ENCODE measurements at regions not wholly inside any gene's neighbourhood (a gene's known extent, or its start where the extent isn't known, plus 50 kb on each side); places are given as distances from the start of the nearest gene placed in this dataset.
A peak's percentile ranks its signal among the peaks of the same experiment; 100 is the strongest.

DNA sequence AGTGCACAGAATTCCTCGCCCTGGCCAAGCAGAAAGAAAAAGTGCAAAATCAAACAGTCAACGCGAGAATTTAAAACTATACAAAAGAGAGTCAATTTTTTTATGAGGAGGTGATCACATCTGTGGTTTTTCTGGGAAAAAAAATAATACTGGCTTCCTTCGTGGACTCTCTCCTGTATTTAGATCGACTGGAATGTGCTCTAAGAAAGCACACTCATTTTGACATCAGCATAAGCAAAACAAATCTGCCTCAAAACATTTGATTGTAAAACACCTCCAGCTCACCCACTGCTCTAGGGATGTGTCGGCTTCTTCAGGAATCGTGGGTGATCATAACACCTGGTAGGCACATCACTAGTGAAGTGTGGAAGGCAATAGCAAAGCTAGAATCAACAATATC, 417.4 kb upstream of the FAT1 start:
- WGBS: 81% methylated on average over 7 of the region's 7 CpGs
- no peaks in the 10 kb centered on the region for H3K4me1 ChIP-seq (ENCODE audit: control insufficient read depth, insufficient read depth, low read length)
- DNase-seq: no peak
- intact Hi-C loops (cut with DNase I): no loop called here
- H3K4me3 ChIP-seq (ENCODE audit: low read length): no peak overlapping the region
- no peak overlapping the region for H3K27ac ChIP-seq (ENCODE audit: low read length)
- ATAC-seq: no peak
- H3K27me3 ChIP-seq (ENCODE audit: control insufficient read depth, insufficient read depth): no peaks in the 10 kb centered on the region
- no peaks in the 10 kb centered on the region for H3K9me3 ChIP-seq (ENCODE audit: control insufficient read depth, low read length)

DNA sequence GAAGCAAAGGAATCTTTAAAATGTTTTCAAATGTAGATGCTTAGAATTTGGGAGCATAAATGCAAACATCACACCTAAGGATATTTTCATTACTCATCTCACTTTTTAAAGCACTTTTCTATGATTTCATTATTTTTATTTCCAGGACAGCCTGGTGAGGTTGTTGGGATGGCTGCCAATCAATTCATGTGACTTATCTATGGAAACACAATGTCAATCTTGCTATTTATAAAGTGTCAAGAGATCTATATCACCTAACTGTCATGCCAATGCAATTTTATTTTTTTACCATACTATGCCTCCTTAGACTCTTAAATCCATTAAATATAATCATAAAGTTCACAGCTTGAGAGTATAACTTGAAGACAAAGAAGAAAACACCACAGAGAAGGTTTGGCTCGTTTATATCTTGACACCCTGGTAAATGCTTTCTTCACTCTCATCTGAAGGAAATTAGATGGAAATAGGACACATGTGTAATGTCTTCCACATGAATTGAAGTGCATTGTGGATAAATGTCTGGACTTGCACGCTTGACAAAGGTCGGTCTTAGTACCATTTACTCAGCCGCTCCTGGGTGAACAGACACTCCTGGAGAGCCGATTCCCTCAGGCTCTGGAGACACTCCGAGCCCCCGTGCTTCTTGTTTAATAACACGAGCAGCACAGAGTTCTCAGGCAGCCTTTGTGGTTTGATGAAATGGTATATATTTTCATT, 425.7 kb upstream of the FAT1 start:
- DNase-seq (no peak), ATAC-seq (no peak)
- WGBS: 68% methylated on average over 8 of the region's 8 CpGs
- Histone ChIP-seq H3K9me3 (ENCODE audit: control insufficient read depth, low read length) (peaks cover 2% of the 10 kb centered on the region), H3K27ac (ENCODE audit: low read length) (no peak overlapping the region), H3K4me1 (ENCODE audit: control insufficient read depth, insufficient read depth, low read length) (no peaks in the 10 kb centered on the region), H3K4me3 (ENCODE audit: low read length) (no peak overlapping the region), H3K27me3 (ENCODE audit: control insufficient read depth, insufficient read depth) (no peaks in the 10 kb centered on the region)
- intact Hi-C loops (cut with DNase I): no loop called here

DNA sequence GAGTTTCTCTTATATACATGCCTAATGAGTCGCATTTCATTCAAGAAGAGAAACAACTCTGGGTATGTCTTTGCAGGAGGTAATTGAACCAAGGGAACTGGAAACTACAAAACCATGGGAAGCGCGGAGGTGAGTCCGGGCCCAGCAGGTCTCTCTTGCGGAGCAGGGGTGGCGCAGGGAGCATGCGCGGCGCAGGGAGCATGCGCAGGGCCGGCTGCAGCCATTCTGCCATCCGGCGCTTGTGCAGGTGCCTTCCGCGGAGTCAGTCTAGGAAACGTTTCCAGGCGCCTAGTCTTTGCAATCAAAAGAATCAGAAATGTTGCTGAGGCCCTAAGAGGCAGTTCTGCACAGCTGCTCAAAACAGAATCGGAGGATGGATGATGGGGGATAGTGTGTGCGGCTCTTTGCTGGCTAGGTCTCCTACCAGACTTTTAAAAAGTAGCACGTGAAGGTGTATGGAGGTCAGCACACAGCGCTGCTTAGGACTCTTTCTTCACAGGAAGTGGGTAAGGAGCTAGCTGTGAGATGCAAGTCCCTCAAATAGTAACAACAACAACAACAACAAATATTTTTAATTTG, 433.8 kb upstream of the FAT1 start:
- ATAC-seq (no peak), DNase-seq (no peak)
- Histone ChIP-seq H3K27ac (ENCODE audit: low read length) (no peak overlapping the region), H3K27me3 (ENCODE audit: control insufficient read depth, insufficient read depth) (no peaks in the 10 kb centered on the region), H3K4me3 (ENCODE audit: low read length) (no peak overlapping the region), H3K9me3 (ENCODE audit: control insufficient read depth, low read length) (no peaks in the 10 kb centered on the region), H3K4me1 (ENCODE audit: control insufficient read depth, insufficient read depth, low read length) (no peaks in the 10 kb centered on the region)
- WGBS: 93% methylated on average over 21 of the region's 21 CpGs
- intact Hi-C loops (cut with DNase I): no loop called here

DNA sequence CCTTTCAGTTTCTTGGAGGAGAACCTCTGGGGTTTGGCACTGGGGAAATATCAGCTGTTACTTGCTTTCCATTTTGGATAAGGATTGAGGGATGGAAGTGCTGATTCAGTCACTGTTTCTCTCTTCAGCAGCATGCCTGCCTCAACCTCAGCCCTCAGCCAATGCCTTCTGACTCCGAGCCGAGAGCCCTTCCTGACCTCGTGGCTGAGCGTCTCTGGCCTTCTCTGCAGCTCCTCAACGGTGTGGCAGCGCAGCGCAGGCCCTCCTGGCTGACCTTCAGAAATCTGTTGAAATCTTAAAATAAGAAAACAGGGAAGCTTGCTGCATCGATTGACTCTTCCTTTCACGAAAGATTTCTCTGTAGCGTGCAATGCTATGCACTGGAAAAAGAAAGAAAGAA, 434.3 kb upstream of the FAT1 start:
- Histone ChIP-seq H3K27ac (ENCODE audit: low read length) (no peak overlapping the region), H3K9me3 (ENCODE audit: control insufficient read depth, low read length) (no peaks in the 10 kb centered on the region), H3K4me1 (ENCODE audit: control insufficient read depth, insufficient read depth, low read length) (no peaks in the 10 kb centered on the region), H3K4me3 (ENCODE audit: low read length) (no peak overlapping the region), H3K27me3 (ENCODE audit: control insufficient read depth, insufficient read depth) (no peaks in the 10 kb centered on the region)
- intact Hi-C loops (cut with DNase I): no loop called here
- DNase-seq (peak in 1 of 3 donors; percentile 19), ATAC-seq (peak in 1 of 2 donors; percentile 61)
- WGBS: 61% methylated on average over 10 of the region's 10 CpGs

DNA sequence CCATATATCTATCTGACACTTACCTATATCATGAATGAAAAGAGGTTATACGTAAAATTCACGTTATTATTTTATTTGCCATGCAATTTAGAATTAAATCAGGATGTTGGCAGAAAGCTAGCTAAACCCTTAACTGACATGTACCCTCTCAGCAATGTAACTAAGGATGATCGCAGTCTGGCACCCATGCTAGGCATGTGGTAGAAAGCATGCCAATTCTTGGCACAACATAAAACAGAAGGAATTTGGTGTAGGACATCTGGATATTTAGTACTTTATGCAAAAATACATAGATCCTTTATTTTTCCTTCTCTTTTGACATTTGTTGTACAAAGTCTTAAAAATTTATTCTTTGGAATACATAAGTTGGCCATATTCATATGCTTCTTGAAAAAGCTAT, 436.8 kb upstream of the FAT1 start:
- 80% methylated on average over 3 of the region's 3 CpGs for WGBS
- no peak for ATAC-seq
- intact Hi-C loops (cut with DNase I): no loop called here

DNA sequence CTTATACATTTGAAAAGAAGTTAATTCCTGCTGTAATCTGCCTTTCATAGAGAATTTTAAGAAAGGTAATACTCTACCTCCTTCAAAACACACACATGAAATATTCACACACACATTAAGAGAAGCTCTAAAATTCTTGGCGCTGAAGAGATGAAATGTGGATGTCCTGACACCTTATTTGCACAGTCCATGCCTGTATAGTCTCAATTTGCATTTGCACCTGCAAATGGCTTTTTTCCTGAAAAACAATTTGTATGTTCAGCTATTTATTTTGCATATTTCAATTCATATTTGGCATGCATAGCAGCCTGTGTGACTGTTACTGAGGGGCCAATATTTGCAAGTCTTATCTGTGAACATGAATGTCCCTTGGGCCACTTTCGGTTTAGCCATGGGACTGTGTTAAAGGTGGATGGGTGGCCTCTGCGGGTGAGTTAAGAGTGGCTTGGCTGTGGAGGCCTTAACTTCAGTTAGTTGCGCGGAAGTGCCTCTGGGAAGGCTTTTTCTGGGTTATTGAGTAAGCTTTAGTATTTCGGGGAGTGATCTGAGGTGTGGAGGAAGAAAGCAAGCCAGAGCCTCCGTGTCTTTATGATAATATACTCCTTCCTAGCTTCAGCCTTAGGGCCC, 443.3 kb upstream of the FAT1 start:
- ATAC-seq: no peak
- Histone ChIP-seq H3K27ac (ENCODE audit: low read length) (no peak overlapping the region), H3K4me1 (ENCODE audit: control insufficient read depth, insufficient read depth, low read length) (no peaks in the 10 kb centered on the region), H3K9me3 (ENCODE audit: control insufficient read depth, low read length) (no peaks in the 10 kb centered on the region), H3K27me3 (ENCODE audit: control insufficient read depth, insufficient read depth) (no peaks in the 10 kb centered on the region), H3K4me3 (ENCODE audit: low read length) (no peak overlapping the region)
- no peak for DNase-seq
- WGBS: 79% methylated on average over 7 of the region's 7 CpGs
- intact Hi-C loops (cut with DNase I): no loop called here

More for the DNA sequence above, 436.8 kb upstream of the FAT1 start:
- Histone ChIP-seq H3K27ac (ENCODE audit: low read length) (no peak overlapping the region), H3K9me3 (ENCODE audit: control insufficient read depth, low read length) (no peaks in the 10 kb centered on the region), H3K27me3 (ENCODE audit: control insufficient read depth, insufficient read depth) (no peaks in the 10 kb centered on the region), H3K4me3 (ENCODE audit: low read length) (no peak overlapping the region), H3K4me1 (ENCODE audit: control insufficient read depth, insufficient read depth, low read length) (no peaks in the 10 kb centered on the region)
- no peak for DNase-seq

DNA sequence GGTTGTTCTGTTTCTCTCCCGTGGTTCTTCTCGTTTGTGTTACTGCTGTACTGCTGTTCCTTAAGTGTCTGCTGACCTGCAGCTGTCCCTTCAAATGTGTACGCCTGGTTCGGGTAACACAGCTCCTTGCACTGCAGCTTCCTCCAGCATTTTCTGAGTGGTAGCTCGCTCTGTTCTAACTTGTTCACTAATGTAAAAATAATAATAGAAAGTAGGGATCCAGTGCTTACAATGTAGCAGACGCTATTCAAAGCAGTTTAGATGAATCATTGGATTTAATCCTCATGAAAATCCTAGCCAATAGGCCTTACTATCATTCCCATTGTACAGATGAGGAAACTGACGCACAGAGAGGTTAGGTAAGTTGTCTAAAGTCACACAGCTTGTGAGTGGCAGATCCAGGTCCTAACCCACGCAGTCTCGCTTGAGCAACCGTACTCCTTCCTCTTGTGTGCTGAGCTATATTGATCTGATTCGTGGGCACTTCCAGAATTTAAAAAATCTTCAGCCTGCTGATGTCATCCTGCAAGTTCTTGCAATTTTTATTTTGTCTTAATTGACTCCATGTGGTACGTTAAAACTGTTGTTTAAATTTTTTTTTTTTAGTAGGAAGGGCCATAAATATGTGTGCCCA, 448.2 kb upstream of the FAT1 start:
- intact Hi-C loops (cut with DNase I): no loop called here
- Histone ChIP-seq H3K9me3 (ENCODE audit: control insufficient read depth, low read length) (no peaks in the 10 kb centered on the region), H3K4me1 (ENCODE audit: control insufficient read depth, insufficient read depth, low read length) (no peaks in the 10 kb centered on the region), H3K27ac (ENCODE audit: low read length) (no peak overlapping the region), H3K27me3 (ENCODE audit: control insufficient read depth, insufficient read depth) (no peaks in the 10 kb centered on the region), H3K4me3 (ENCODE audit: low read length) (no peak overlapping the region)
- no peak for DNase-seq
- 74% methylated on average over 12 of the region's 12 CpGs for whole genome bisulfite sequencing
- ATAC-seq: no peak

DNA sequence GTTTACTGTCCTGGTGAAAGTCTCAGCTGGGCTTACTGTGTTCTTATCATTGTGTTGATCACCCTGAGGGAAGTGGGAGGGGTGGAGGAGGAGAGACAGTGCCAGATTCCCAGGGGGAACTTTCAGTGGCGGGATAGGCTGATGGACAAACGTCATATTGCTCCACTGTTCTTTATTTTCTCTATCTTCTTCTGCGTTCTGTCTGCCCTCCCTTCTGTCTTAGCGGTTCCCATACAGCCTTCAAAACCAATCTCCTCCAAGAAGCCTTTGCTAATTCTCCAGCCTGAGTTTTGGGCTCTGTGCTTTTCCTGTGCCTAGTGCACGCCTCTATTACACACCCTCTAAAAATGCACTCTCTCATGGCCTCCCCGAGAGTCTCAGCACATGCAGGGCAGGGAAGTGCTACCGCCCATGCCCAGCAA, 448.7 kb upstream of the FAT1 start:
- H3K4me1 ChIP-seq (ENCODE audit: control insufficient read depth, insufficient read depth, low read length): no peaks in the 10 kb centered on the region
- no peaks in the 10 kb centered on the region for H3K9me3 ChIP-seq (ENCODE audit: control insufficient read depth, low read length)
- no peak overlapping the region for H3K27ac ChIP-seq (ENCODE audit: low read length)
- no peaks in the 10 kb centered on the region for H3K27me3 ChIP-seq (ENCODE audit: control insufficient read depth, insufficient read depth)
- ATAC-seq (peak in 1 of 2 donors; percentile 35), DNase-seq (no peak)
- H3K4me3 ChIP-seq (ENCODE audit: low read length): no peak overlapping the region
- 53% methylated on average over 7 of the region's 7 CpGs for WGBS
- intact Hi-C loops (cut with DNase I): no loop called here

DNA sequence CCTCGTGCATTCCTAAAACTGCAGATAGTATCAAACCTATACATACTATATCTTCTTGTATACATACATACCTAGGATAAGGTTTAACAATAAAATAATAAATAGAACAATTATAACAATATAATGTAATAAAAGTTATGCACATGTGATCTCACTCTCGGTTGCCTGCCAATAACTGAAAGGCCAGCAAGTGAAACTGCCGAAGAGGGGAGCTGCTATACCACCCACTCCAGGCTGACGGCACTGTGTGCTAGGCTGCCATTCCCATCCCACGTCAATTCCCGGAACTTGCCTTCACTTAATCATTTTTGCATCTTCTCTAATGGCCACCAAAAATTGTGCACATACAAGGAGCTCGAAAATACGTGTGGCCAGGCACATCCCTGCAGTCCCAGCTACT, 451.1 kb upstream of the FAT1 start:
- H3K27ac ChIP-seq (ENCODE audit: low read length): no peak overlapping the region
- 71% methylated on average over 8 of the region's 8 CpGs for WGBS
- no peaks in the 10 kb centered on the region for H3K4me1 ChIP-seq (ENCODE audit: control insufficient read depth, insufficient read depth, low read length)
- ATAC-seq (no peak), DNase-seq (no peak)
- intact Hi-C loops (cut with DNase I): no loop called here
- no peak overlapping the region for H3K4me3 ChIP-seq (ENCODE audit: low read length)
- H3K27me3 ChIP-seq (ENCODE audit: control insufficient read depth, insufficient read depth): no peaks in the 10 kb centered on the region
- H3K9me3 ChIP-seq (ENCODE audit: control insufficient read depth, low read length): no peaks in the 10 kb centered on the region

DNA sequence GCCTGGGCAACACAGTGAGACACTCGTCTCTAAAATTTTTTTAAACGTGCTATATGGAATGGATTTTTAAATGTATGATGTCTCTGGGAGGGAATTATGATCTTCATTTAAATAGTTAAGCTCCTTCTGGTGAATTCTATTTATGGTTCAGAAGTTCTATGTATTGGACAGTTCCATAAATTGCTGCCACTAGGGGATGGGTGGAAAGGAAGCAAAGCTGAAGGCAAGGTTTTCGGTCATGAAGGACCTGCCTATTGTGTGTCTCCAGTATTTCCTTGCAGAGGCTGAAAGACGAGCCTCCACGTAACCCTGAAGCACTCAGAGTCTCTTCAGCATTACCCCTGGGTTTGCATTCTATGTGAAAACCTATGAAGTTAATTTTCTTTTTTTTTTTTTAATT, 451.5 kb upstream of the FAT1 start:
- H3K9me3 ChIP-seq (ENCODE audit: control insufficient read depth, low read length): no peaks in the 10 kb centered on the region
- no peaks in the 10 kb centered on the region for H3K27me3 ChIP-seq (ENCODE audit: control insufficient read depth, insufficient read depth)
- intact Hi-C loops (cut with DNase I): no loop called here
- 74% methylated on average over 5 of the region's 5 CpGs for WGBS
- DNase-seq (no peak), ATAC-seq (no peak)
- H3K4me1 ChIP-seq (ENCODE audit: control insufficient read depth, insufficient read depth, low read length): no peaks in the 10 kb centered on the region
- H3K4me3 ChIP-seq (ENCODE audit: low read length): no peak overlapping the region
- H3K27ac ChIP-seq (ENCODE audit: low read length): no peak overlapping the region

DNA sequence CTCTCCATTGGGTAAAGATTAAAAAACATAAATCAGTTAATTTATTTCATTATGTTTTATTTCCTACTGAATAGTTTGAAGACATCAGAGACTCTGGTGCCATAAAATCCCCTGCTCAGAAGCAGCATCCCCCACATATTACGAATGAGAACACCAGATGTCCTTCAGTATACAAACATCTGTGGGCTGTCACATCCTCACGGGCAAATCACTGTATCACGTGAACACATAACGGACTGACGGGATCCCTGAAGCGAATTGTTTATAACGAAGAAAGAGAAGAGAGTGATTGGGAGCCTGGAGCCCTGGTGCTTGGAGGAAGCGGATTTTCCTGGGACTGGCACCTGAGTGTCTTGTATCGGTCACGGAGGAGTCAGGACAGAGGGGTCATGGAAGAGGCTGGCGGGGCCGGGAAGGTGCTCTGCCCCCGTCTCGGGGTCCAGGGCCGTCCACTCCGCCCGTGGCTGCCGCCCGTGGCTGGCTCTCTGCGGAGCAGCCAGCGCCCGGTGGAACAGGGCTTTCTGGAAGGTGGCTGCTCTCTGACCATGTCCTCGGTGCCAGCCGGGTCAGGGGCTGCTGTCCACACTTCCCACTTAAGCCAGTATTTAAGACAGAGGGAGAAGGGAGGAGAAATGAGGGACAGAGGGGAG, 452.7 kb upstream of the FAT1 start:
- intact Hi-C loops (cut with DNase I): no loop called here
- WGBS: 85% methylated on average over 24 of the region's 24 CpGs

More for the DNA sequence above, 452.7 kb upstream of the FAT1 start:
- Histone ChIP-seq H3K4me1 (ENCODE audit: control insufficient read depth, insufficient read depth, low read length) (no peaks in the 10 kb centered on the region), H3K9me3 (ENCODE audit: control insufficient read depth, low read length) (no peaks in the 10 kb centered on the region), H3K27me3 (ENCODE audit: control insufficient read depth, insufficient read depth) (no peaks in the 10 kb centered on the region), H3K4me3 (ENCODE audit: low read length) (no peak overlapping the region), H3K27ac (ENCODE audit: low read length) (no peak overlapping the region)
- ATAC-seq: peak in 1 of 2 donors; percentile 19
- peak in 1 of 3 donors; percentile 57 for DNase-seq

Measured in right cardiac atrium (tissue), 5 donors.